H9 (cell line): ENCODE measurements at regions not wholly inside any gene's neighbourhood (a gene's known extent, or its start where the extent isn't known, plus 50 kb on each side); places are given as distances from the start of the nearest gene placed in this dataset.

Experiments
- DNase-seq: peaks from one replicate; pipeline ENCODE4 v3.0.0-alpha.2; 2017
- H2AFZ ChIP-seq: one replicate; pipeline ENCODE4 v1.6.1; 2013; ENCODE audit warnings: mild to moderate bottlenecking, low read length, control low read depth, moderate library complexity
- H2AK5ac ChIP-seq: 2 replicates; pipeline ENCODE4 v1.6.1; 2013; ENCODE audit warnings: low read length, control low read depth, mixed read lengths; ENCODE audit not compliant: insufficient read length
- H2BK120ac ChIP-seq: one replicate; pipeline ENCODE4 v1.6.1; 2013; ENCODE audit warnings: low read depth, mild to moderate bottlenecking, low read length, control low read depth, inconsistent platforms; ENCODE audit not compliant: poor library complexity, severe bottlenecking
- H2BK12ac ChIP-seq: 2 replicates; pipeline ENCODE4 v1.6.1; 2013; ENCODE audit warnings: low read length, control low read depth, mixed read lengths, low read depth; ENCODE audit not compliant: insufficient read length
- H2BK15ac ChIP-seq: 2 replicates; pipeline ENCODE4 v1.6.1; 2013; ENCODE audit warnings: low read depth, low read length, control low read depth
- H2BK20ac ChIP-seq: one replicate; pipeline ENCODE4 v1.6.1; 2013; ENCODE audit warnings: low read depth, mild to moderate bottlenecking, low read length, control low read depth, inconsistent platforms; ENCODE audit not compliant: poor library complexity, severe bottlenecking
- H2BK5ac ChIP-seq: 2 replicates; pipeline ENCODE4 v1.6.1; 2013; ENCODE audit warnings: low read length, control low read depth, mixed read lengths; ENCODE audit not compliant: insufficient read length
- H3K14ac ChIP-seq: 2 replicates; pipeline ENCODE4 v1.6.1; 2013; ENCODE audit warnings: low read length, control low read depth; ENCODE audit not compliant: insufficient read depth
- H3K18ac ChIP-seq: 2 replicates; pipeline ENCODE4 v1.6.1; 2013; ENCODE audit warnings: low read depth, mild to moderate bottlenecking, mixed read lengths, low read length, control low read depth; ENCODE audit not compliant: insufficient read length
- H3K23ac ChIP-seq: 2 replicates; pipeline ENCODE4 v1.6.1; 2013; ENCODE audit warnings: low read length, control low read depth, mixed read lengths, low read depth; ENCODE audit not compliant: insufficient read length
- H3K23me2 ChIP-seq: 2 replicates; pipeline ENCODE4 v1.6.1; 2013; ENCODE audit warnings: low read depth, mild to moderate bottlenecking, mixed read lengths, low read length, control low read depth; ENCODE audit not compliant: insufficient read length, poor library complexity, severe bottlenecking
- H3K27ac ChIP-seq: 2 replicates; pipeline ENCODE4 v1.5.1; 2013; ENCODE audit warnings: low read length, control low read depth, mixed read lengths, low read depth; ENCODE audit not compliant: insufficient read length
- H3K27me3 ChIP-seq: 2 replicates; pipeline ENCODE4 v1.6.1; 2013; ENCODE audit warnings: low read length, control low read depth, inconsistent platforms; ENCODE audit not compliant: insufficient read depth
- H3K4ac ChIP-seq: 2 replicates; pipeline ENCODE4 v1.6.1; 2013; ENCODE audit warnings: low read depth, mild to moderate bottlenecking, control low read depth, inconsistent platforms, low read length, moderate library complexity
- H3K4me1 ChIP-seq: 2 replicates; pipeline ENCODE4 v1.6.1; 2013; ENCODE audit warnings: low read length, control low read depth, inconsistent platforms; ENCODE audit not compliant: insufficient read depth
- H3K4me2 ChIP-seq: 2 replicates; pipeline ENCODE4 v1.6.1; 2013; ENCODE audit warnings: low read length, control low read depth, mixed read lengths; ENCODE audit not compliant: insufficient read length, insufficient read depth
- H3K56ac ChIP-seq: 2 replicates; pipeline ENCODE4 v1.6.1; 2013; ENCODE audit warnings: low read depth, mild to moderate bottlenecking, mixed read lengths, low read length, control low read depth; ENCODE audit not compliant: insufficient read length
- H3K79me1 ChIP-seq: 2 replicates; pipeline ENCODE4 v1.6.1; 2013; ENCODE audit warnings: low read depth, mild to moderate bottlenecking, moderate library complexity, low read length, control low read depth, inconsistent platforms; ENCODE audit not compliant: insufficient read depth, poor library complexity, severe bottlenecking
- H3K79me2 ChIP-seq: 2 replicates; pipeline ENCODE4 v1.6.1; 2013; ENCODE audit warnings: low read length, control low read depth, inconsistent platforms; ENCODE audit not compliant: insufficient read depth
- H3K9ac ChIP-seq: 2 replicates; pipeline ENCODE4 v1.6.1; 2013; ENCODE audit warnings: low read length, control low read depth, mixed read lengths; ENCODE audit not compliant: insufficient read length; ENCODE audit errors: extremely low read depth
- H3K9me3 ChIP-seq: one replicate; pipeline ENCODE4 v1.6.1; 2013; ENCODE audit warnings: low read depth, low read length, inconsistent platforms; ENCODE audit not compliant: control insufficient read depth
- H3T11ph ChIP-seq: one replicate; pipeline ENCODE4 v1.6.1; 2013; ENCODE audit warnings: mild to moderate bottlenecking, low read length, control low read depth, inconsistent platforms
- H4K20me1 ChIP-seq: one replicate; pipeline ENCODE4 v1.6.1; 2013; ENCODE audit not compliant: control insufficient read depth, insufficient read length, insufficient read depth
- H4K5ac ChIP-seq: 2 replicates; pipeline ENCODE4 v1.6.1; 2013; ENCODE audit warnings: low read depth, mild to moderate bottlenecking, mixed read lengths, low read length, control low read depth; ENCODE audit not compliant: insufficient read length
- H4K8ac ChIP-seq: replicated peaks from 2 replicates; pipeline ENCODE4 v1.6.1; 2013; ENCODE audit warnings: low read length, control low read depth, mixed read lengths, low read depth; ENCODE audit not compliant: insufficient read length
- H4K91ac ChIP-seq: 2 replicates; pipeline ENCODE4 v1.6.1; 2013; ENCODE audit warnings: low read depth, mild to moderate bottlenecking, moderate library complexity, mixed read lengths, low read length, control low read depth; ENCODE audit not compliant: insufficient read length
- H3K27ac Mint-ChIP-seq, 3 experiments: 2 replicates in 2 of 3; 3 replicates in 1 of 3; pipeline ENCODE4 v1.8.0; 2020 to 2021; ENCODE audit warnings: mixed read lengths in 3 of 3, mild to moderate bottlenecking in 1 of 3, moderate library complexity in 1 of 3
- H3K27me3 Mint-ChIP-seq: 2 replicates; pipeline ENCODE4 v1.8.0; 2021; ENCODE audit warnings: low read depth, mild to moderate bottlenecking, moderate library complexity, mixed read lengths
- H3K36me3 Mint-ChIP-seq, 3 experiments: 2 replicates in 2 of 3; 3 replicates in 1 of 3; pipeline ENCODE4 v1.8.0; 2020 to 2021; ENCODE audit warnings: low read depth in 3 of 3, mixed read lengths in 3 of 3; ENCODE audit not compliant: insufficient read depth in 1 of 3
- H3K4me1 Mint-ChIP-seq, 2 experiments: 2 replicates each; pipeline ENCODE4 v1.8.0; 2020; ENCODE audit warnings: mixed read lengths in 2 of 2
- H3K4me3 Mint-ChIP-seq, 2 experiments: 2 replicates in 1 of 2; 3 replicates in 1 of 2; pipeline ENCODE4 v1.8.0; 2020 to 2021; ENCODE audit warnings: mild to moderate bottlenecking in 2 of 2, mixed read lengths in 2 of 2, moderate library complexity in 1 of 2
- H3K9me3 Mint-ChIP-seq, 2 experiments: 2 replicates in 1 of 2; 3 replicates in 1 of 2; pipeline ENCODE4 v1.8.0; 2020; ENCODE audit warnings: mild to moderate bottlenecking in 2 of 2, mixed read lengths in 2 of 2, moderate library complexity in 1 of 2
- CTCF ChIP-seq: fragments of 200-600 bp; sonication (generic); conservative IDR thresholded peaks from 3 replicates; pipeline ENCODE4 v1.8.0; 2021; ENCODE audit warnings: antibody characterized with exemption, mild to moderate bottlenecking
- WGBS: extraction: QIAGEN DNeasy Blood & Tissue Kit; methylation state at CpG from one replicate; pipeline ENCODE4 v1.1.7; 2013; ENCODE audit warnings: missing lambda C conversion rate, low lambda C conversion rate, mixed read lengths; ENCODE audit not compliant: insufficient read length; ENCODE audit errors: extremely low coverage; 5-methylcytosine and 5-hydroxymethylcytosine counted together

GRCh38 chr3:159007331-159007730, 205.5 kb downstream of the MFSD1 start:
- H3K79me1 ChIP-seq = no peaks in the 10 kb centered on the region
- no peak overlapping the region for H3K18ac ChIP-seq
- no peaks in the 10 kb centered on the region; a peak in 1 of 7 replicates for H3K36me3 Mint-ChIP-seq
- H3K27ac ChIP-seq = no peak overlapping the region
- no peak overlapping the region for H3T11ph ChIP-seq
- H3K23me2 ChIP-seq = no peaks in the 10 kb centered on the region
- no CpG with 5 or more reads among the region's 1 CpG for WGBS
- no peak overlapping the region for H3K4me2 ChIP-seq
- H2BK120ac ChIP-seq = no peak overlapping the region
- no peaks in the 10 kb centered on the region for H3K79me2 ChIP-seq
- H3K4me3 Mint-ChIP-seq = no peak overlapping the region
- H4K5ac ChIP-seq = no peak overlapping the region
- no peak overlapping the region for H2BK5ac ChIP-seq
- H3K56ac ChIP-seq = no peak overlapping the region
- no peak overlapping the region for H4K8ac ChIP-seq
- no peak overlapping the region for H2AK5ac ChIP-seq
- no peak overlapping the region for H3K14ac ChIP-seq
- H3K9me3 ChIP-seq = no peaks in the 10 kb centered on the region
- no peak overlapping the region; a peak in 1 of 7 replicates for H3K27ac Mint-ChIP-seq
- no peak for DNase-seq
- no peak overlapping the region for H3K9ac ChIP-seq
- H3K4ac ChIP-seq = no peak overlapping the region
- no peaks in the 10 kb centered on the region for H3K9me3 Mint-ChIP-seq
- no peaks in the 10 kb centered on the region for H3K27me3 ChIP-seq
- no peak overlapping the region for H4K91ac ChIP-seq
- H4K20me1 ChIP-seq = no peaks in the 10 kb centered on the region
- H3K4me1 ChIP-seq = no peaks in the 10 kb centered on the region
- no peak overlapping the region for H2BK12ac ChIP-seq
- H3K27me3 Mint-ChIP-seq = no peaks in the 10 kb centered on the region; the same call in 1 of the 2 replicates
- TF ChIP-seq CTCF = no peak
- H2BK20ac ChIP-seq = no peak overlapping the region
- peaks cover 2% of the 10 kb centered on the region in 2 experiments; a peak in 2 of 4 replicates for H3K4me1 Mint-ChIP-seq
- no peak overlapping the region for H2BK15ac ChIP-seq
- H3K23ac ChIP-seq = no peak overlapping the region
- H2AFZ ChIP-seq = peak overlapping the region; percentile 45
